Activated CD8-positive, alpha-beta memory T cell treated with anti-CD3 and anti-CD28 coated beads for 36 hours (primary cell): ENCODE measurements at regions not wholly inside any gene's neighbourhood (a gene's known extent, or its start where the extent isn't known, plus 50 kb on each side); places are given as distances from the start of the nearest gene placed in this dataset.

ENCODE experiments used
- CTCF ChIA-PET: fragments of 350-600 bp; sonication (Branson Sonifier 250); formaldehyde crosslinking; loops from one replicate; lab custom pipeline; 2021; ENCODE audit warnings: antibody characterized with exemption; lab: Charles Lee
- POLR2A ChIA-PET: fragments of 350-600 bp; sonication (Branson Sonifier 250); formaldehyde crosslinking; loops from one replicate; lab custom pipeline; 2021; ENCODE audit warnings: antibody characterized with exemption; lab: Charles Lee

- POLR2A ChIA-PET = no interaction called here
- CTCF ChIA-PET = interaction anchor here (1.0 kb wide), 1 partner anchor 18 kb away, joined by 3 read pairs; no protein-coding TSS in a partner anchor
Observed at GRCh38 chr5:79875230-79875629, 115.8 kb downstream of the MTX3 start.

DNA sequence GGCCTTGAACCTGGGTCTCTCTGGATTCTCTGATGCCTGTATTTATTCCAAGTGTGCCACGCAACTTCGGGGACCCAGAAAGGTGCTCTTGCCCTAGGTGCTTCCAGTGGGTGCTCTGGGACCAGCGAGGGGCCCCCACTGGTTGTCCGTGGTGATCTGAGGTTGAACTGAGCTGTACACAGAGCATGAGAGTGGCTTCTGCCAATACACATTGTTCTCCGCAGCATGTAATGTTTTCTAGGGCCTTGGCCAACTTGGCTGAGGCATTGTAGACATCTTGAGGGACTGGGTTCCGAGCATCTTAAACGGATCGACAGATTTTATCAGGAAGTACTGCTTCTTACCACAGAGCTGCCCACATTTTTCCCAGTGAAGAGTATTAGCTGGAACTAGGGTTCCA, 117.9 kb downstream of the MTX3 start:
- POLR2A ChIA-PET = no interaction called here
- CTCF ChIA-PET = no interaction called here

- POLR2A ChIA-PET = no interaction called here
- CTCF ChIA-PET = no interaction called here
Observed at GRCh38 chr5:79872291-79872690, 118.8 kb downstream of the MTX3 start.

DNA sequence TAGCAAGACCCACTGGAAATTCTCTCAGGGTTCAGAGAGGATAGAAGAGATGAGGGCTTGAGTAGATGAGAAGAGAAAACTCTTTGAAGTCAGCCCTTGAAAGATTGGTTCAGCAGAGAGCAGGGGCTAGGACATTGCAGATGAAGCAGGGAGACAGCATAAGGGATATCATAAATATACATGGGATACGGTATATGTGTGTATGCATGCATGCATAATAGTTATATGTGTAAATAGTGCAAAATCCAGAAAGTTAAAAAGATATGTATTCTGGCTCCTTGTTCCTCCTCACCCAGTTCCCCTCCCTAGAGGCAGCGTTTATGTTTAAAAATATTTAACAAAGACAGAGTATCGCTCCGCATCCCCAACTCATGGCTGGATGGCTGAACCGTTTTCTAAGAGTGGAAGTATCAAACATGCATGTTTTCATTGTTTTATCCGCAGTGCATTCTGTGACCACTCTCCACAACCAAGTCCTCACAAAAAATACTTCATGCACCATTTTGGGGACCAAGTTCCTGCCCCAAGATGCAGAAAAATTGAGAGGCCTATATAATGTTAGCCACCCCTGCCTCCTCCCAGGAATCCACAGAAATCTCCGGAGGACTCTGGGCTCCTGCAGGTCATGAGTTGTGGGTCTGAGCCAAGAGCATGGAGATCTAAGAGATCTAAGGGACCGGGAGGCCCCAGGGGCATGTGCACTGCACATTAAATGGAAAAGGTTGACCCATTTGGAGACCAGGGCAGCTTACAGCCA, 119.5 kb downstream of the MTX3 start:
- POLR2A ChIA-PET = no interaction called here
- CTCF ChIA-PET = no interaction called here

DNA sequence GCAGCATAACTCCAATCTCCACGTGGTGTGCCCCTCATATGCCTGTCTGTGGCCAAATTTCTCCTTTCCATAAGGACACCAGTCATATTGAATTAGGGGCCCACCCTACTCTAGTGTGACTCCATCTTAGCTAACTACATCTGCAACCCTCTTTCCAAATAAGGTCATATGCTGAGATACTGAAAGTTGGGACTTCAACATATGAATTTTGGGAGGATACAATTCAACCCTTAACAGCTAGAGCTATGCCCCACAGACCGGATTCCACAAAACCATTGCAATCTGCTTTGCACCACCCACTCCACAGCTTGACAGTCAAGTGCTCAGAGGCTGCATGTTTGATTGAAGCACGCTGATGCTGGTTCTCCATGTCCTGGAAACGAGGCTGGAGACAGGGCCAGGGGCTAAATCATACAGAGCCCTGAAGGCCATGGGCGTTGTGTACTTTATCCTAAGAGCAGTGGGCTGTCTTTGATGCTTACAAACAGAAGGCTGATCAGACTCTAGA, 122.8 kb downstream of the MTX3 start:
- ChIA-PET CTCF (no interaction called here), POLR2A (no interaction called here)

- CTCF ChIA-PET = no interaction called here
- POLR2A ChIA-PET = interaction anchor here (0.7 kb wide), 1 partner anchor 117 kb away, joined by 3 read pairs; no protein-coding TSS in a partner anchor
Observed at GRCh38 chr5:79865579-79865978, 125.5 kb downstream of the MTX3 start.

DNA sequence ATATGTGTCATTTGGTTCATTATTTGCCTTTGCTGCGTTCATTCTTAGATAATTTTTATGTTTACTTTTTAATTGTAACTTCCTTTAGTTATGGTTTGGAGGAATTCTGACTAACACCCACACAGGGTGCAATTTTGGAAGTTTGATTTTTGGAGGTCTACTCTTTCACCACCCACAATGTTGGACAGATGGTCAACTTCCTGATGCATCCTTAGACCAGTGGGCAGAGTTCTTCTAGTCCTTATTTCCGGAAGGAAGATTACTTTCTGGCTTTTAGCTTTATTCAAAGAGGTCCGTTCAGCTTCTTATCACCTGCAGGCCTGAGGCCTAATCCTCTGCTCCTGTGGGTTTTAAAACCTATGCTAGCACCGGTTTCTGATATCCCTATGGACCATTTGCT, 126.7 kb downstream of the MTX3 start:
- CTCF ChIA-PET = interaction anchor here (1.1 kb wide), 1 partner anchor 471 kb away, joined by 3 read pairs; no protein-coding TSS in a partner anchor

GRCh38 chr5:79859588-79859987, 131.5 kb downstream of the MTX3 start:
- ChIA-PET CTCF (no interaction called here), POLR2A (no interaction called here)

More for the DNA sequence above, 126.7 kb downstream of the MTX3 start:
- POLR2A ChIA-PET = no interaction called here

DNA sequence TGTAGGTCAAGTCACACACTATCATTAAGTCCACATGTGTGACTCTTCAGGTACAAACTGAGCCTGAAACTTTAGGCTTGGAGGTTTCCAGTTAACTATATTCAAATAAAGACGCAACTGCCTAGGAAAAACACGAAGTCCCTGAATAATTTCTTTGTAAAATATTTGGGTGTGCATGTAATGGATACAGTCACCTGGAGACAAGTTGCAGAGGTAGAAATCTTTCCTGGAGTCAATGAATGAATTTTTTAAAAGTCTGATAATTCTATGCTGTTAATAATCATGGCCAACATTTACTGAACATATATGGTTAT, 132.7 kb downstream of the MTX3 start:
- POLR2A ChIA-PET = no interaction called here
- CTCF ChIA-PET = interaction anchor here (1.2 to 1.6 kb wide), 5 partner anchors 151 to 341 kb away, joined by 3 to 4 read pairs (median 3); no protein-coding TSS in a partner anchor

- ChIA-PET CTCF (interaction anchor here (0.7 to 1.6 kb wide), 8 partner anchors 10 to 341 kb away, joined by 3 to 4 read pairs (median 3); no protein-coding TSS in a partner anchor), POLR2A (no interaction called here)
Observed at GRCh38 chr5:79857714-79858409, 133.2 kb downstream of the MTX3 start.

DNA sequence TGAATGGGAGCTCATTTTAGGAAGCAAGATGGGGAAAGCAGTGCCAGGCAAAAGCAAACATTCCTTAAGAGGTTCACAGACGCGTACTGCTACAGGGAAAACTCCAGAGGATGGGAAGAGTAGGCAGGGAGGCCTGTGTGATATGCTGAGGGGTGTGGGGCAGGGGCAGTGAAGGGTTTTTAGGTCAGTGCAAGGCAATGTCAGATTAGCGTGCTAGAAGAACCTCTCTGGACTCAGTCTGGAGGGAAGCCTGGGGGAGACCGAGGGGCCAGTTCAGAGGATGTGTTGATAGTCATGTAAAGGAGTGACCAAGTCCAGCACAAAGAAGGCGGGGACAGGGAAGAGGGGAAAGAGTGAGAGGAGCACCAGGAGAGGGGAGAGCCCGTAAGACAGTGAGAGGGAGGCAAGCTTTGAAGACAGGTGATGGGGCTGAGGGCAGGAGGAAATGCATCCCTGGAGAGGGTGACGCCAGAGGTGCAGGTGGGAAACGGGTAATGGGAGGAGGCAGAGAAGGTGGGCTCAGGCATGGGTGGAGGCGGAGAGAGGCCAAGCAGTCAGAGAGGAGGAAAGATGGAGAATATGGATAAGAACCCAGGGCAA, 134.5 kb downstream of the MTX3 start:
- POLR2A ChIA-PET = no interaction called here
- CTCF ChIA-PET = interaction anchor here (0.7 kb wide), 1 partner anchor 724 kb away, joined by 3 read pairs; no protein-coding TSS in a partner anchor

- ChIA-PET POLR2A (interaction anchor here (0.5 to 0.6 kb wide), 2 partner anchors 8 to 476 kb away, joined by 3 to 9 read pairs; no protein-coding TSS in a partner anchor), CTCF (no interaction called here)
Observed at GRCh38 chr5:79853676-79854418, 137.2 kb downstream of the MTX3 start.

- ChIA-PET CTCF (interaction anchor here (0.5 kb wide), 1 partner anchor 350 kb away, joined by 3 read pairs; no protein-coding TSS in a partner anchor), POLR2A (interaction anchor here (0.6 kb wide), 1 partner anchor 248 kb away, joined by 3 read pairs; no protein-coding TSS in a partner anchor)
Observed at GRCh38 chr5:79853028-79853427, 138.0 kb downstream of the MTX3 start.

DNA sequence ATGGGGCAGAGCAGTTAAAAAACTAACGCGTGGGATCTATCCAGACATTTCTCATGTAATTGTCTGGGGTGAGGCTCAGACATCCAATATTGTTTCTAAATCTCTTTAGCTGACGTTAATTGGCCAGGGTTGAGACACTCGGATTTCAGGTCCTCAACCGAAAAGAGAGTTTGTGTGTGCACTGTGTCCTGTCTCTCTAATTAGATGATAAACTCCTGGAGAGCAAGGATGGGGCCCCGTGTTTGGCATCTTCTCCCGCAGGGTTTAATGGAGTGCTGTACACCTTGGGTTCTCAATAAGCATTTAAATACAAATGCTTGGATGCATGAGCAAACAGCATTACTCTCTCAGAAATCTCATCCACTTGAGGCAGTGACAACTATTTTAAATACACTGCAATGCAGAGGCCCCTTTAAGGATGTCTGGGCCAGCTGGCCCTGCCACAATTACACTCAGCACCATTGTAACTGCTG, 139.6 kb downstream of the MTX3 start:
- CTCF ChIA-PET = no interaction called here
- POLR2A ChIA-PET = no interaction called here

- ChIA-PET CTCF (no interaction called here), POLR2A (no interaction called here)
Observed at GRCh38 chr5:79850941-79851340, 140.1 kb downstream of the MTX3 start.

DNA sequence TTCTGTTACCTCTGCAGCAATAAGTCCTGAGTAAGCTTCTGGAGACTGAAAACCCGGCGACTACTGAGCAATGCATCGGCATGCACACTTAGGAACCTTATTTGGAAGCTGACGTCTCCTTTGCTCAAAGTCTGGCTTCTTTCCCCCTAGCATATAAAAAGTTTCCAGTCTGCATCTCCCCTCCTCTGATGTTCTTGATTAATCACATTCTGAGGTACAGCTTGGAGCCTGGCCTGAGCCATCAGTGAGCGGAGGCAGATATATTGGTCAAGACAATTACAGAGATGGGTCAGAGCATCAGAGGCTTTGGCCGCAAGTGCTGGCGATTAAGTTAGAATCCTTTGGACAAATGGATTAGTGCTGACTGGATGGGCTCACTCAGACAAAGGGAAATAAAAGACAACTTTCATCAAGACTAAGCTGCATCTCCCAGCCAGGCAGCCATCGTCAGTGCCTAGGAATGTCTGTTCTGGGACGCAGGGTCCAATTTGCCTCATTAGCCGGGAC, 140.7 kb downstream of the MTX3 start:
- POLR2A ChIA-PET = no interaction called here
- CTCF ChIA-PET = no interaction called here

DNA sequence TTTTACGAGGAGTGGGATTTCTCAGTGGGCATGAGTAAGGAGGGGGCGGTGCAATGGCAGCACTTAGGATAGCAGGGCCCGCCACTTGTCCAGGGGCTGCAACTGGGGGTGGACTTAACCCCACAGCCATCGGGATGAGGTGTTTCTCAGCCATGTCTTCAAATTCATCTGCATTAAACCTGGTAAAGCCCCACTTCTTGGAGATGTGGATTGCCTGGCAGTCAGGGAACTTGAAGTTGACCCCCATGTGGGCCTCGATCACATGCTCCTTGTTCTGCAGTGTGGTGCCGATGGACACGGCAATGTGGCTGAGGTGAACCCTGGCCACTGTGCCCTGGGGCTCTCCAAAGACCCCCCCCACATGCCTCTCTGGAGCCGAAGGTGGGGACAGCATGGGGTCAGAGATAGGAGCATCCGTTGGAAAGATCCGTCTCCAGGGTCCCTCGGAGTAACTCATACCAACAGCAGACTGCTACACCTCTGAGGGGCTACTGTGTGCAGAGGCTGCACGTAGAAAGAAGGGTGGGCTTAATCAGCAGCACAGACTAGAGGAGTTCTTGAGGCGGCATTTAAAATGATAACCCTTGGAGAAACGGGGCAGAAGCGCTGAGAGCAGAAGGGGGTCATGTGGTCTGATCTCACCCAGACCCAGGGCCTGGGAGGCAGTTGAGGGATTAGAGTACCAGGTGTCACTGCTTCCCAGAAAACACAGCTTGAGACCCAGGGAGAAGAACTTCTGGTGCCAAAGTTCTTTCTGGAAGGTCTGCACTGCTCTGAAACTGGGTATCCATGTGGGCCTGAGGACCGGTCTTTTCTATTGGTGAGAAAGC, 141.4 kb downstream of the MTX3 start:
- POLR2A ChIA-PET = no interaction called here
- CTCF ChIA-PET = no interaction called here
